H9 (cell line): ENCODE measurements at regions not wholly inside any gene's neighbourhood (a gene's known extent, or its start where the extent isn't known, plus 50 kb on each side); places are given as distances from the start of the nearest gene placed in this dataset.
A peak's percentile ranks its signal among the peaks of the same experiment; 100 is the strongest.

ENCODE experiments used
- DNase-seq: peaks from one replicate; pipeline ENCODE4 v3.0.0-alpha.2; 2017
- H2AFZ ChIP-seq: one replicate; pipeline ENCODE4 v1.6.1; 2013; ENCODE audit warnings: mild to moderate bottlenecking, low read length, control low read depth, moderate library complexity
- H2AK5ac ChIP-seq: 2 replicates; pipeline ENCODE4 v1.6.1; 2013; ENCODE audit warnings: low read length, control low read depth, mixed read lengths; ENCODE audit not compliant: insufficient read length
- H2BK120ac ChIP-seq: one replicate; pipeline ENCODE4 v1.6.1; 2013; ENCODE audit warnings: low read depth, mild to moderate bottlenecking, low read length, control low read depth, inconsistent platforms; ENCODE audit not compliant: poor library complexity, severe bottlenecking
- H2BK12ac ChIP-seq: 2 replicates; pipeline ENCODE4 v1.6.1; 2013; ENCODE audit warnings: low read length, control low read depth, mixed read lengths, low read depth; ENCODE audit not compliant: insufficient read length
- H2BK15ac ChIP-seq: 2 replicates; pipeline ENCODE4 v1.6.1; 2013; ENCODE audit warnings: low read depth, low read length, control low read depth
- H2BK20ac ChIP-seq: one replicate; pipeline ENCODE4 v1.6.1; 2013; ENCODE audit warnings: low read depth, mild to moderate bottlenecking, low read length, control low read depth, inconsistent platforms; ENCODE audit not compliant: poor library complexity, severe bottlenecking
- H2BK5ac ChIP-seq: 2 replicates; pipeline ENCODE4 v1.6.1; 2013; ENCODE audit warnings: low read length, control low read depth, mixed read lengths; ENCODE audit not compliant: insufficient read length
- H3K14ac ChIP-seq: 2 replicates; pipeline ENCODE4 v1.6.1; 2013; ENCODE audit warnings: low read length, control low read depth; ENCODE audit not compliant: insufficient read depth
- H3K18ac ChIP-seq: 2 replicates; pipeline ENCODE4 v1.6.1; 2013; ENCODE audit warnings: low read depth, mild to moderate bottlenecking, mixed read lengths, low read length, control low read depth; ENCODE audit not compliant: insufficient read length
- H3K23ac ChIP-seq: 2 replicates; pipeline ENCODE4 v1.6.1; 2013; ENCODE audit warnings: low read length, control low read depth, mixed read lengths, low read depth; ENCODE audit not compliant: insufficient read length
- H3K23me2 ChIP-seq: 2 replicates; pipeline ENCODE4 v1.6.1; 2013; ENCODE audit warnings: low read depth, mild to moderate bottlenecking, mixed read lengths, low read length, control low read depth; ENCODE audit not compliant: insufficient read length, poor library complexity, severe bottlenecking
- H3K27ac ChIP-seq: 2 replicates; pipeline ENCODE4 v1.5.1; 2013; ENCODE audit warnings: low read length, control low read depth, mixed read lengths, low read depth; ENCODE audit not compliant: insufficient read length
- H3K27me3 ChIP-seq: 2 replicates; pipeline ENCODE4 v1.6.1; 2013; ENCODE audit warnings: low read length, control low read depth, inconsistent platforms; ENCODE audit not compliant: insufficient read depth
- H3K4ac ChIP-seq: 2 replicates; pipeline ENCODE4 v1.6.1; 2013; ENCODE audit warnings: low read depth, mild to moderate bottlenecking, control low read depth, inconsistent platforms, low read length, moderate library complexity
- H3K4me1 ChIP-seq: 2 replicates; pipeline ENCODE4 v1.6.1; 2013; ENCODE audit warnings: low read length, control low read depth, inconsistent platforms; ENCODE audit not compliant: insufficient read depth
- H3K4me2 ChIP-seq: 2 replicates; pipeline ENCODE4 v1.6.1; 2013; ENCODE audit warnings: low read length, control low read depth, mixed read lengths; ENCODE audit not compliant: insufficient read length, insufficient read depth
- H3K56ac ChIP-seq: 2 replicates; pipeline ENCODE4 v1.6.1; 2013; ENCODE audit warnings: low read depth, mild to moderate bottlenecking, mixed read lengths, low read length, control low read depth; ENCODE audit not compliant: insufficient read length
- H3K79me1 ChIP-seq: 2 replicates; pipeline ENCODE4 v1.6.1; 2013; ENCODE audit warnings: low read depth, mild to moderate bottlenecking, moderate library complexity, low read length, control low read depth, inconsistent platforms; ENCODE audit not compliant: insufficient read depth, poor library complexity, severe bottlenecking
- H3K79me2 ChIP-seq: 2 replicates; pipeline ENCODE4 v1.6.1; 2013; ENCODE audit warnings: low read length, control low read depth, inconsistent platforms; ENCODE audit not compliant: insufficient read depth
- H3K9ac ChIP-seq: 2 replicates; pipeline ENCODE4 v1.6.1; 2013; ENCODE audit warnings: low read length, control low read depth, mixed read lengths; ENCODE audit not compliant: insufficient read length; ENCODE audit errors: extremely low read depth
- H3K9me3 ChIP-seq: one replicate; pipeline ENCODE4 v1.6.1; 2013; ENCODE audit warnings: low read depth, low read length, inconsistent platforms; ENCODE audit not compliant: control insufficient read depth
- H3T11ph ChIP-seq: one replicate; pipeline ENCODE4 v1.6.1; 2013; ENCODE audit warnings: mild to moderate bottlenecking, low read length, control low read depth, inconsistent platforms
- H4K20me1 ChIP-seq: one replicate; pipeline ENCODE4 v1.6.1; 2013; ENCODE audit not compliant: control insufficient read depth, insufficient read length, insufficient read depth
- H4K5ac ChIP-seq: 2 replicates; pipeline ENCODE4 v1.6.1; 2013; ENCODE audit warnings: low read depth, mild to moderate bottlenecking, mixed read lengths, low read length, control low read depth; ENCODE audit not compliant: insufficient read length
- H4K8ac ChIP-seq: replicated peaks from 2 replicates; pipeline ENCODE4 v1.6.1; 2013; ENCODE audit warnings: low read length, control low read depth, mixed read lengths, low read depth; ENCODE audit not compliant: insufficient read length
- H4K91ac ChIP-seq: 2 replicates; pipeline ENCODE4 v1.6.1; 2013; ENCODE audit warnings: low read depth, mild to moderate bottlenecking, moderate library complexity, mixed read lengths, low read length, control low read depth; ENCODE audit not compliant: insufficient read length
- H3K27ac Mint-ChIP-seq, 3 experiments: 2 replicates in 2 of 3; 3 replicates in 1 of 3; pipeline ENCODE4 v1.8.0; 2020 to 2021; ENCODE audit warnings: mixed read lengths in 3 of 3, mild to moderate bottlenecking in 1 of 3, moderate library complexity in 1 of 3
- H3K27me3 Mint-ChIP-seq: 2 replicates; pipeline ENCODE4 v1.8.0; 2021; ENCODE audit warnings: low read depth, mild to moderate bottlenecking, moderate library complexity, mixed read lengths
- H3K36me3 Mint-ChIP-seq, 3 experiments: 2 replicates in 2 of 3; 3 replicates in 1 of 3; pipeline ENCODE4 v1.8.0; 2020 to 2021; ENCODE audit warnings: low read depth in 3 of 3, mixed read lengths in 3 of 3; ENCODE audit not compliant: insufficient read depth in 1 of 3
- H3K4me1 Mint-ChIP-seq, 2 experiments: 2 replicates each; pipeline ENCODE4 v1.8.0; 2020; ENCODE audit warnings: mixed read lengths in 2 of 2
- H3K4me3 Mint-ChIP-seq, 2 experiments: 2 replicates in 1 of 2; 3 replicates in 1 of 2; pipeline ENCODE4 v1.8.0; 2020 to 2021; ENCODE audit warnings: mild to moderate bottlenecking in 2 of 2, mixed read lengths in 2 of 2, moderate library complexity in 1 of 2
- H3K9me3 Mint-ChIP-seq, 2 experiments: 2 replicates in 1 of 2; 3 replicates in 1 of 2; pipeline ENCODE4 v1.8.0; 2020; ENCODE audit warnings: mild to moderate bottlenecking in 2 of 2, mixed read lengths in 2 of 2, moderate library complexity in 1 of 2
- WGBS: extraction: QIAGEN DNeasy Blood & Tissue Kit; methylation state at CpG from one replicate; pipeline ENCODE4 v1.1.7; 2013; ENCODE audit warnings: missing lambda C conversion rate, low lambda C conversion rate, mixed read lengths; ENCODE audit not compliant: insufficient read length; ENCODE audit errors: extremely low coverage; 5-methylcytosine and 5-hydroxymethylcytosine counted together
- TF ChIP-seq, protein P1 (sequence below): fragments of 200-600 bp; sonication (generic); conservative IDR thresholded peaks from 3 replicates; pipeline ENCODE4 v1.8.0; 2021; ENCODE audit warnings: antibody characterized with exemption, mild to moderate bottlenecking

- Histone ChIP-seq H3K79me1 (no peaks in the 10 kb centered on the region), H2BK5ac (no peak overlapping the region), H2BK120ac (no peak overlapping the region), H2BK20ac (no peak overlapping the region), H3K56ac (no peak overlapping the region), H4K8ac (no peak overlapping the region), H3K4me2 (no peak overlapping the region), H3K23ac (no peak overlapping the region), H3K14ac (no peak overlapping the region), H3K4me1 (no peaks in the 10 kb centered on the region), H2AK5ac (no peak overlapping the region), H3T11ph (no peak overlapping the region), H4K91ac (no peak overlapping the region), H4K5ac (no peak overlapping the region), H3K27me3 (no peaks in the 10 kb centered on the region), H3K79me2 (no peaks in the 10 kb centered on the region), H2AFZ (no peak overlapping the region), H4K20me1 (no peaks in the 10 kb centered on the region), H3K23me2 (no peaks in the 10 kb centered on the region), H3K9me3 (no peaks in the 10 kb centered on the region), H3K9ac (no peak overlapping the region), H3K18ac (no peak overlapping the region), H2BK12ac (no peak overlapping the region), H3K27ac (no peak overlapping the region), H3K4ac (no peak overlapping the region), H2BK15ac (no peak overlapping the region)
- Mint-ChIP-seq H3K36me3 (no peaks in the 10 kb centered on the region), H3K27me3 (no peaks in the 10 kb centered on the region), H3K4me1 (peaks cover 3 to 4% of the 10 kb centered on the region in 2 experiments; a peak in 3 of 4 replicates), H3K27ac (no peak overlapping the region), H3K9me3 (no peaks in the 10 kb centered on the region), H3K4me3 (no peak overlapping the region)
- no CpG with 5 or more reads among the region's 15 CpGs for WGBS
- DNase-seq = peak; percentile 20
- TF ChIP-seq, protein P1, sequence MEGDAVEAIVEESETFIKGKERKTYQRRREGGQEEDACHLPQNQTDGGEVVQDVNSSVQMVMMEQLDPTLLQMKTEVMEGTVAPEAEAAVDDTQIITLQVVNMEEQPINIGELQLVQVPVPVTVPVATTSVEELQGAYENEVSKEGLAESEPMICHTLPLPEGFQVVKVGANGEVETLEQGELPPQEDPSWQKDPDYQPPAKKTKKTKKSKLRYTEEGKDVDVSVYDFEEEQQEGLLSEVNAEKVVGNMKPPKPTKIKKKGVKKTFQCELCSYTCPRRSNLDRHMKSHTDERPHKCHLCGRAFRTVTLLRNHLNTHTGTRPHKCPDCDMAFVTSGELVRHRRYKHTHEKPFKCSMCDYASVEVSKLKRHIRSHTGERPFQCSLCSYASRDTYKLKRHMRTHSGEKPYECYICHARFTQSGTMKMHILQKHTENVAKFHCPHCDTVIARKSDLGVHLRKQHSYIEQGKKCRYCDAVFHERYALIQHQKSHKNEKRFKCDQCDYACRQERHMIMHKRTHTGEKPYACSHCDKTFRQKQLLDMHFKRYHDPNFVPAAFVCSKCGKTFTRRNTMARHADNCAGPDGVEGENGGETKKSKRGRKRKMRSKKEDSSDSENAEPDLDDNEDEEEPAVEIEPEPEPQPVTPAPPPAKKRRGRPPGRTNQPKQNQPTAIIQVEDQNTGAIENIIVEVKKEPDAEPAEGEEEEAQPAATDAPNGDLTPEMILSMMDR = no peak
These were observed 458.0 kb upstream of the HS6ST1 start for GRCh38 chr2:128776461-128777195.
